ENCODE measurements at regions not wholly inside any gene's neighbourhood (a gene's known extent, or its start where the extent isn't known, plus 50 kb on each side); places are given as distances from the start of the nearest gene placed in this dataset.

- H3K4me2 ChIP-seq: no peak overlapping the region
- ATAC-seq (no peak), FAIRE-seq (no peak), DNase-seq (ENCODE audit: low read depth in 1 of 2, low spot score in 1 of 2) (no peak)
- TF ChIP-seq TFCP2L1 (CRISPR knock-in tag; IDR thresholded peaks at IDR 0.05) (no peak), RAD21 (conservative IDR thresholded peaks at IDR 0.05 in 1 of 2, IDR thresholded peaks at IDR 0.05 in 1 of 2) (no peak), TP53 (CRISPR knock-in tag; IDR thresholded peaks at IDR 0.05) (no peak), HMGXB4 (CRISPR knock-in tag; IDR thresholded peaks at IDR 0.05; ENCODE audit: borderline replicate concordance) (no peak), FOXS1 (CRISPR knock-in tag; IDR thresholded peaks at IDR 0.05) (no peak), PBX3 (IDR thresholded peaks at IDR 0.05) (no peak), GATA3 (IDR thresholded peaks at IDR 0.05; ENCODE audit: borderline replicate concordance) (no peak), JUNB (IDR thresholded peaks at IDR 0.05) (no peak), CHD4 (IDR thresholded peaks at IDR 0.05; ENCODE audit: borderline replicate concordance) (no peak), ELK1 (IDR thresholded peaks at IDR 0.05; ENCODE audit: low read depth, low read length) (no peak), FOSB (CRISPR knock-in tag; IDR thresholded peaks at IDR 0.05) (no peak), KDM5A (IDR thresholded peaks at IDR 0.05) (no peak), MAFK (IDR thresholded peaks at IDR 0.05; ENCODE audit: partially characterized antibody) (no peak), USF2 (IDR thresholded peaks at IDR 0.05) (no peak), EHF (CRISPR knock-in tag; IDR thresholded peaks at IDR 0.05) (no peak), BCL3 (IDR thresholded peaks at IDR 0.05) (no peak)
- H3K27ac ChIP-seq: no peak overlapping the region
- 25% methylated on average over 6 of the region's 6 CpGs for WGBS (ENCODE audit: missing lambda C conversion rate)
- ChIA-PET CTCF (no interaction called here), POLR2A (no interaction called here)
- no peak overlapping the region for H3K4me3 ChIP-seq
- no peaks in the 10 kb centered on the region for H3K4me1 ChIP-seq
- no peaks in the 10 kb centered on the region for H3K9me3 ChIP-seq
Observed at GRCh38 chr6:168902075-168902474, 351.6 kb downstream of the THBS2 start.

- Histone ChIP-seq H3K27ac (no peak overlapping the region), H3K4me3 (no peak overlapping the region), H3K9me3 (no peaks in the 10 kb centered on the region), H3K4me1 (no peaks in the 10 kb centered on the region), H3K4me2 (no peak overlapping the region)
- CTCF ChIA-PET: no interaction called here
- 77% methylated on average over 19 of the region's 19 CpGs for WGBS (ENCODE audit: missing lambda C conversion rate)
- ATAC-seq (no peak), FAIRE-seq (no peak), DNase-seq (ENCODE audit: low read depth in 1 of 2, low spot score in 1 of 2) (no peak)
- TF ChIP-seq SMC3 (IDR thresholded peaks at IDR 0.05): no peak
- TF ChIP-seq ATOH8 (CRISPR knock-in tag; IDR thresholded peaks at IDR 0.05; ENCODE audit: low read depth): no peak
- TF ChIP-seq POLR2A (IDR thresholded peaks at IDR 0.05; ENCODE audit: low read length): no peak
- POLR2A ChIA-PET: no interaction called here
Observed at GRCh38 chr6:168901076-168901475, 352.6 kb downstream of the THBS2 start.

Measured in A549 (cell line).